Activated T-helper 1 cell treated with anti-CD3 and anti-CD28 coated beads, Interleukin-12 subunit alpha, Interleukin-12 subunit beta, Interleukin-2, Interleukin-4 antibody, amounts not matched to agents 30 ng/mL and 10 ng/mL and 1 ng/mL, durations not matched to agents 14 hours and 24 hours and 36 hours (primary cell): ENCODE measurements at regions not wholly inside any gene's neighbourhood (a gene's known extent, or its start where the extent isn't known, plus 50 kb on each side); places are given as distances from the start of the nearest gene placed in this dataset.

Experiments used
- DNase-seq: peaks from one replicate; pipeline ENCODE4 v3.0.0; 2021; ENCODE audit warnings: low spot score
- H3K27ac Mint-ChIP-seq: one replicate; pipeline ENCODE4 v1.8.0; 2021; ENCODE audit warnings: mild to moderate bottlenecking, mixed read lengths
- H3K27me3 Mint-ChIP-seq: one replicate; pipeline ENCODE4 v1.8.0; 2022; ENCODE audit warnings: mild to moderate bottlenecking, moderate library complexity, mixed read lengths; ENCODE audit not compliant: insufficient read depth
- H3K36me3 Mint-ChIP-seq: one replicate; pipeline ENCODE4 v1.8.0; 2021; ENCODE audit warnings: low read depth, mixed read lengths
- H3K4me1 Mint-ChIP-seq: one replicate; pipeline ENCODE4 v1.8.0; 2021; ENCODE audit warnings: low read depth, mixed read lengths
- H3K4me3 Mint-ChIP-seq: one replicate; pipeline ENCODE4 v1.8.0; 2021; ENCODE audit warnings: mild to moderate bottlenecking, moderate library complexity, mixed read lengths
- H3K9me3 Mint-ChIP-seq: one replicate; pipeline ENCODE4 v1.8.0; 2021; ENCODE audit warnings: mixed read lengths
- intact Hi-C: fragments of 100-400 bp; cut with micrococcal nuclease; formaldehyde crosslinking; loops from one replicate; pipeline ENCODE4 v1.15.1; 2024

GRCh38 chr3:157695586-157695985 is 192.4 kb upstream of the VEPH1 start:
- DNase-seq = no peak
- no peak overlapping the region for H3K27ac Mint-ChIP-seq
- no peak overlapping the region for H3K4me3 Mint-ChIP-seq
- H3K9me3 Mint-ChIP-seq = no peaks in the 10 kb centered on the region
- no peaks in the 10 kb centered on the region for H3K4me1 Mint-ChIP-seq
- no peaks in the 10 kb centered on the region for H3K36me3 Mint-ChIP-seq
- intact Hi-C loops = no loop called here
- no peaks in the 10 kb centered on the region for H3K27me3 Mint-ChIP-seq

DNA sequence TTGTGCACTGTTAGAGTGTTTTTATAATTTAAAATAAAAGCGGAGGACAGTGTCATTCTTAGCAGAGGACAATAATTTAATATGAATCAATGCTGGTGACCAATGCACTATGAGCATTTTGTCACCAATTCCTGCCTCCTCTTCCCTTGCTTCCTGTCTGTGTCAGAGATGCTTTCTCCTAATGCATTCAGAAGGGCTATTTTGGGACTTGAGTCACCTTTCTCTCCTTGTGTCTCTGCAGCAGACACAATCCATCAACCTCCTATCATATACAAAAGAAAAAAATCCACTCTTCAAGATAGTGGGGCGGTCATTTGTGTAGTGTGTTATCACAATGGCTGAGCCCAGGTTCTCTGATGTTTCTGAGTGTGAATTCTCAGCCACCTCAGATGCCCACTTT is 191.9 kb upstream of the VEPH1 start:
- Mint-ChIP-seq H3K27me3 (no peaks in the 10 kb centered on the region), H3K4me1 (no peaks in the 10 kb centered on the region), H3K36me3 (no peaks in the 10 kb centered on the region), H3K9me3 (no peaks in the 10 kb centered on the region), H3K27ac (no peak overlapping the region), H3K4me3 (no peak overlapping the region)
- no peak for DNase-seq
- intact Hi-C loops = no loop called here

GRCh38 chr3:157693762-157694161 is 190.5 kb upstream of the VEPH1 start:
- H3K36me3 Mint-ChIP-seq = no peaks in the 10 kb centered on the region
- H3K4me1 Mint-ChIP-seq = no peaks in the 10 kb centered on the region
- no peaks in the 10 kb centered on the region for H3K9me3 Mint-ChIP-seq
- no peak overlapping the region for H3K27ac Mint-ChIP-seq
- H3K4me3 Mint-ChIP-seq = no peak overlapping the region
- H3K27me3 Mint-ChIP-seq = no peaks in the 10 kb centered on the region
- intact Hi-C loops = no loop called here
- no peak for DNase-seq

- intact Hi-C loops = no loop called here
- no peak overlapping the region for H3K4me3 Mint-ChIP-seq
Measured at GRCh38 chr3:157692468-157692867, 189.3 kb upstream of the VEPH1 start.

GRCh38 chr3:157683668-157684067 is 180.5 kb upstream of the VEPH1 start:
- Mint-ChIP-seq H3K9me3 (peaks cover 8% of the 10 kb centered on the region), H3K36me3 (no peaks in the 10 kb centered on the region), H3K4me1 (no peaks in the 10 kb centered on the region), H3K27me3 (no peaks in the 10 kb centered on the region), H3K27ac (no peak overlapping the region), H3K4me3 (no peak overlapping the region)
- intact Hi-C loops = no loop called here
- DNase-seq = no peak

More at GRCh38 chr3:157692468-157692867, 189.3 kb upstream of the VEPH1 start:
- no peaks in the 10 kb centered on the region for H3K27me3 Mint-ChIP-seq
- H3K4me1 Mint-ChIP-seq = no peaks in the 10 kb centered on the region
- H3K36me3 Mint-ChIP-seq = no peaks in the 10 kb centered on the region
- peaks cover 5% of the 10 kb centered on the region for H3K9me3 Mint-ChIP-seq
- no peak for DNase-seq
- H3K27ac Mint-ChIP-seq = no peak overlapping the region

DNA sequence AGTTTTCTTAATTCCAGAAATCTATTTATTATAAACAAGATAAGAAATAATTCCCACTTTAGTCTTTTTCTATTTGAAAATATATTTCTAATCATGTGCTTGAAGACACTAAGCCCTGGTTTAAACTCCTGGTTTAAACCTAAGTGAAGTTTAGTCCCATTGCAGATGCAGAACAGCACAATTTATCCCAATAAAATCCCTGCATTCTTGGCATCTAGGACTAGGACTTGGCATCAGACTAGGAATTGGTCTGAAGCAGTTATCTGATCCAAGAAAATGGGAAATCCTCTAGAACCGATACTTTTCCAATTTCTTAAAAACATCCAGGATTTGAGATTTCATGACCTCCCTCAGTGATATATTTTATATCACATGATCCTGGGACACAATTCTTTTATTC is 168.8 kb upstream of the VEPH1 start:
- no peak for DNase-seq
- Mint-ChIP-seq H3K27me3 (no peaks in the 10 kb centered on the region), H3K27ac (no peak overlapping the region), H3K4me1 (no peaks in the 10 kb centered on the region), H3K9me3 (no peaks in the 10 kb centered on the region), H3K36me3 (no peaks in the 10 kb centered on the region), H3K4me3 (no peak overlapping the region)
- intact Hi-C loops = no loop called here

DNA sequence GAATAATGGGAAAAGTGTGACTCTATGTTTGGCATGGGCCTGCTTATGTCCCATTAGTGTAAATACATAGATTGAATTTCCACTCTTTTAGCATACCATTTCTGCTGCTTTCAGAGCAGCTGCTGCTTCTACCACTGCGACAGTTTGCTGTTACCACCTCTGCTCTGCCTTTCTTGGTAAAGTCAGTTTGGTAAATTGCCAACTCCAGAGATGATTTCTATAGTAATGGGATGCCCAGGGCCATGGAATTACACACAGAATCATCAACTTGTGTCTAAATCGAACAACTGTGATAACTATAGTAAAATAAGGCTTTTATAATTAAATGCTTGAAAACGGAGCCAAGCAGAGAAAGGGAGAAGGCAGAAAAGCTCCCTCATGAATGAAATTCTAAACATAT is 168.4 kb upstream of the VEPH1 start:
- Mint-ChIP-seq H3K27ac (no peak overlapping the region), H3K27me3 (no peaks in the 10 kb centered on the region), H3K36me3 (no peaks in the 10 kb centered on the region), H3K4me3 (no peak overlapping the region), H3K9me3 (no peaks in the 10 kb centered on the region), H3K4me1 (no peaks in the 10 kb centered on the region)
- DNase-seq = no peak
- intact Hi-C loops = no loop called here

DNA sequence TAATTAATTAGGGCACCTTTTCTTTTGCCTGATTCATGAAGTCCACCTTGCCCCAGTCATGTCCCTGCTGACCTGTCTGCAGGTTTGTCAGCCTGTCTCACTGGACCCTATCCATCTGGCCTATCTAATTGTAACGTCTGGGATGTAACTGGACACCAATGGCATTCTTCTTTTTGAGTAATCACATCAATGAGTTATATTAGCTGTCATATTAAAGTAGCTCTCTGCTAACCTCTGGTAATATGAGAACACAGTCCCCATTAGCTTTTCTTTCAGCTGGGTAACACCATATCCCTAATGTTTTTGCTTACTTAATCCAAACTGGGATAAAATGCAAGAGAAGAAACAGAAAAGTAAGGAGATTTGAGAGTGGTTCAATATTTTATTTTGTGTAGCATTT is 166.2 kb upstream of the VEPH1 start:
- H3K4me3 Mint-ChIP-seq = no peak overlapping the region
- H3K9me3 Mint-ChIP-seq = no peaks in the 10 kb centered on the region
- H3K4me1 Mint-ChIP-seq = no peaks in the 10 kb centered on the region
- H3K27ac Mint-ChIP-seq = no peak overlapping the region
- H3K36me3 Mint-ChIP-seq = no peaks in the 10 kb centered on the region
- H3K27me3 Mint-ChIP-seq = no peaks in the 10 kb centered on the region
- no peak for DNase-seq
- intact Hi-C loops = no loop called here

DNA sequence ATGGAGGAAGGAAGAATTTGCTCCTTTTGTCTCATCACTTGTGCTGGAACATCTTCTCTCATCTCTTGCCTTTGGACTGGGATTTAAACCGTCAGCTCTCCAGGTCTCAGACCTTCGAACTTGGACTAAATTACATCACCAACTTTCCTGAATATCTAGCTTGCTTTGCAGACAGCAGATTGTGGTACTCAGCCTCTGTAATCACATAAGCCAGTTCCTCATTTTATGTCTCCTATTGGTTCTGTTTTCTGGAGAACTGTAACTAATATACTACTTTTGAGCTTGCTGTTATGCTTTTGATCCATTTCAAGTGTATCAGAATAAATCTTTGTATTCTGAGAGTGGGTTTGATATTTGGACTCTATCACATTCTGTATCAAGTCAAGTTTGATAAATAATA is 164.3 kb upstream of the VEPH1 start:
- intact Hi-C loops = no loop called here
- Mint-ChIP-seq H3K9me3 (no peaks in the 10 kb centered on the region), H3K4me1 (no peaks in the 10 kb centered on the region), H3K4me3 (no peak overlapping the region), H3K36me3 (no peaks in the 10 kb centered on the region), H3K27me3 (no peaks in the 10 kb centered on the region), H3K27ac (no peak overlapping the region)
- DNase-seq = no peak

DNA sequence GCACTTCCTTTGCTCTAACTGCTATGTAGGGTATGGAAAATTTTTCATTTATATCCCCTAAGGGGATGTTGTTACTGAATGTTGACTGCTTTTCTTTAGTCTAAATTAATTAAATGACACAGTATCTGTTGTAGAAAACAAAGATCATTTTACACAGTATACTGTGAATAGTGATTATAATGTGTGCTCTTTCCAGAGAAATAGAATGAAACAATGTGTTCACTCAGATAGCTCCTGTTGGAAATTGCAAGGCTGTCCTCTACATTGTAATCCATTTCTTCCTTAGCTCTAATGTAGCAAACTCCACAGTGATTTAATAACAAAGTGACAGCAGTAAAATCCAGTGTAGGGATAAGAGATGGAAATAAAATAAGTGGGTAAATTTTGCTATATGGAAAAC is 159.0 kb upstream of the VEPH1 start:
- Mint-ChIP-seq H3K36me3 (no peaks in the 10 kb centered on the region), H3K27ac (no peak overlapping the region), H3K9me3 (no peaks in the 10 kb centered on the region), H3K4me3 (no peak overlapping the region), H3K27me3 (peaks cover 2% of the 10 kb centered on the region), H3K4me1 (no peaks in the 10 kb centered on the region)
- intact Hi-C loops = no loop called here
- no peak for DNase-seq

GRCh38 chr3:157660847-157661246 is 157.6 kb upstream of the VEPH1 start:
- Mint-ChIP-seq H3K27ac (no peak overlapping the region), H3K9me3 (no peaks in the 10 kb centered on the region), H3K4me3 (no peak overlapping the region), H3K36me3 (no peaks in the 10 kb centered on the region), H3K27me3 (peaks cover 2% of the 10 kb centered on the region), H3K4me1 (no peaks in the 10 kb centered on the region)
- intact Hi-C loops = no loop called here
- no peak for DNase-seq

DNA sequence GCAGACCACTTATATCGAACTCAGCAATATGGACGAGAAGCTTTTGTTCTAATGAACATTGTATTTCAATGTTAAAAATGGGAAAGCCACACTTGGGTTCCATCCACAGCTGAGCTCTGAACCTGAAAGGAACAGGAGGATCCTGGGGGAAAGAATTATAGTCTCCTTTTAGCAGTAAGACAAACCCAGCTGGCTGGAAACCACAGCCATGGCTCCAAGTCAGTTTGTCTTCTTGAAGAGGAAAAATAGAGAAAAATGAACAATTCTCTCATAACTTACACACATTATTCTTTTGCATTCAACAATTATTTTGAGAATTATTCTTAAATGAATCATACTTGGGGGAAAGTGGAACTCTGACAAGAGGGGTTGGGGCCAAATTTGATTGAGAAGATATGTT is 149.2 kb upstream of the VEPH1 start:
- DNase-seq = no peak
- Mint-ChIP-seq H3K36me3 (no peaks in the 10 kb centered on the region), H3K4me3 (no peak overlapping the region), H3K27me3 (no peaks in the 10 kb centered on the region), H3K27ac (no peak overlapping the region), H3K9me3 (no peaks in the 10 kb centered on the region), H3K4me1 (no peaks in the 10 kb centered on the region)
- intact Hi-C loops = no loop called here

DNA sequence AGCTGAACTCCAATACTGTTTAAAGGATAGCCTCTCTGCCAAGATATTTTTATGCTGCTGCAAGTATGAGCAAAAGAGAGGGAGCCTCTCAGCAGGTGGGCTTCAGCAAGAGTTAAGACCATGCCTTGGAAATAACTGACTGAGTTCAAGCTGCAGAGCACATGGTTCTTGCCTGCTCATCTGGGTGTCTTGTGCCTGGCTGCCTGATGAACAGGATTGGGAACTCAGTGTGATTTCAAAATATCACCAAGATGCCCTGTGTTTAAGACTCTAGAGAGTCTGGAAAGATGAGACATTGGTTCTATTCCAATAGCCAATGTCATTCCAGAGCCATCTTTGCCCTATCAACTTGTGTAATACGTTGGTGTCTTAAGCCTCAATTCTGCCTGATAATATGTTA is 147.5 kb upstream of the VEPH1 start:
- Mint-ChIP-seq H3K9me3 (no peaks in the 10 kb centered on the region), H3K27me3 (no peaks in the 10 kb centered on the region), H3K4me1 (no peaks in the 10 kb centered on the region), H3K27ac (no peak overlapping the region), H3K36me3 (no peaks in the 10 kb centered on the region), H3K4me3 (no peak overlapping the region)
- intact Hi-C loops = no loop called here
- DNase-seq = no peak

- Mint-ChIP-seq H3K27me3 (no peaks in the 10 kb centered on the region), H3K4me1 (no peaks in the 10 kb centered on the region), H3K4me3 (no peak overlapping the region), H3K9me3 (no peaks in the 10 kb centered on the region), H3K36me3 (no peaks in the 10 kb centered on the region), H3K27ac (no peak overlapping the region)
- no peak for DNase-seq
- intact Hi-C loops = no loop called here
Measured at GRCh38 chr3:157650172-157650571, 147.0 kb upstream of the VEPH1 start.
